Neutrophil (primary cell): ENCODE measurements at regions not wholly inside any gene's neighbourhood (a gene's known extent, or its start where the extent isn't known, plus 50 kb on each side); places are given as distances from the start of the nearest gene placed in this dataset.

Experiments
- H3K27ac ChIP-seq: fragments of 200-600 bp; sonication (generic); 2 replicates; pipeline ENCODE4 v1.5.1; 2016; ENCODE audit warnings: mild to moderate bottlenecking, moderate library complexity
- H3K27me3 ChIP-seq: fragments of 200-600 bp; sonication (generic); 2 replicates; pipeline ENCODE4 v1.6.0; 2016; ENCODE audit warnings: mild to moderate bottlenecking
- H3K36me3 ChIP-seq: fragments of 200-600 bp; sonication (generic); 2 replicates; pipeline ENCODE4 v1.5.1; 2017
- H3K4me1 ChIP-seq, 2 experiments: fragments of 200-600 bp in 1 of 2; sonication (generic) in 1 of 2; 1 replicate in 1 of 2; 2 replicates in 1 of 2; pipeline versions ENCODE4 v1.5.1 to v1.6.1; 2013 to 2016; ENCODE audit warnings: low read depth in 1 of 2, low read length in 1 of 2, mild to moderate bottlenecking in 1 of 2, moderate library complexity in 1 of 2; ENCODE audit not compliant: control insufficient read depth in 1 of 2, insufficient read depth in 1 of 2
- H3K4me3 ChIP-seq, 2 experiments: fragments of 200-600 bp in 1 of 2; sonication (generic) in 1 of 2; 1 replicate in 1 of 2; 2 replicates in 1 of 2; pipeline ENCODE4 v1.5.1; 2013 to 2016; ENCODE audit warnings: low read depth in 1 of 2, low read length in 1 of 2, mild to moderate bottlenecking in 1 of 2, moderate library complexity in 1 of 2
- H3K9me3 ChIP-seq: fragments of 200-600 bp; sonication (generic); 2 replicates; pipeline ENCODE4 v1.5.1; 2016
- CTCF ChIP-seq: fragments of 200-600 bp; sonication (generic); IDR thresholded peaks from 2 replicates; pipeline ENCODE4 v1.5.1; 2016; ENCODE audit warnings: antibody characterized with exemption

GRCh38 chr17:79338604-79339003 is 264.0 kb downstream of the ENGASE start:
- Histone ChIP-seq H3K27ac (no peak overlapping the region), H3K4me1 (no peaks in the 10 kb centered on the region), H3K4me3 (no peak overlapping the region), H3K9me3 (no peaks in the 10 kb centered on the region), H3K36me3 (no peaks in the 10 kb centered on the region), H3K27me3 (peaks cover 8% of the 10 kb centered on the region)
- no peak for TF ChIP-seq CTCF

- no peaks in the 10 kb centered on the region for H3K9me3 ChIP-seq
- TF ChIP-seq CTCF = no peak
- no peaks in the 10 kb centered on the region for H3K4me1 ChIP-seq
- no peak overlapping the region for H3K27ac ChIP-seq
- no peak overlapping the region for H3K4me3 ChIP-seq
- no peaks in the 10 kb centered on the region for H3K36me3 ChIP-seq
- peaks cover 8% of the 10 kb centered on the region for H3K27me3 ChIP-seq
Observed at GRCh38 chr17:79338152-79338551, 263.5 kb downstream of the ENGASE start.

GRCh38 chr17:79337053-79337452 is 262.4 kb downstream of the ENGASE start:
- no peak overlapping the region for H3K4me3 ChIP-seq
- H3K4me1 ChIP-seq = no peaks in the 10 kb centered on the region
- H3K36me3 ChIP-seq = no peaks in the 10 kb centered on the region
- no peak overlapping the region for H3K27ac ChIP-seq
- no peak for TF ChIP-seq CTCF
- peaks cover 5% of the 10 kb centered on the region for H3K27me3 ChIP-seq
- H3K9me3 ChIP-seq = no peaks in the 10 kb centered on the region

GRCh38 chr17:79335456-79335855 is 260.8 kb downstream of the ENGASE start:
- Histone ChIP-seq H3K27me3 (peaks cover 12% of the 10 kb centered on the region), H3K4me1 (no peaks in the 10 kb centered on the region), H3K9me3 (no peaks in the 10 kb centered on the region), H3K4me3 (no peak overlapping the region), H3K27ac (no peak overlapping the region), H3K36me3 (no peaks in the 10 kb centered on the region)
- TF ChIP-seq CTCF = no peak

- Histone ChIP-seq H3K27ac (no peak overlapping the region), H3K36me3 (no peaks in the 10 kb centered on the region), H3K4me1 (no peaks in the 10 kb centered on the region), H3K4me3 (no peak overlapping the region), H3K27me3 (peaks cover 12% of the 10 kb centered on the region), H3K9me3 (no peaks in the 10 kb centered on the region)
- no peak for TF ChIP-seq CTCF
Observed at GRCh38 chr17:79332011-79332554, 257.5 kb downstream of the ENGASE start.

GRCh38 chr17:79331492-79331891 is 256.9 kb downstream of the ENGASE start:
- Histone ChIP-seq H3K4me1 (no peaks in the 10 kb centered on the region), H3K36me3 (no peaks in the 10 kb centered on the region), H3K9me3 (no peaks in the 10 kb centered on the region), H3K27me3 (peaks cover 12% of the 10 kb centered on the region), H3K27ac (no peak overlapping the region), H3K4me3 (no peak overlapping the region)
- no peak for TF ChIP-seq CTCF
